ENCODE measurements at regions not wholly inside any gene's neighbourhood (a gene's known extent, or its start where the extent isn't known, plus 50 kb on each side); places are given as distances from the start of the nearest gene placed in this dataset.

DNA sequence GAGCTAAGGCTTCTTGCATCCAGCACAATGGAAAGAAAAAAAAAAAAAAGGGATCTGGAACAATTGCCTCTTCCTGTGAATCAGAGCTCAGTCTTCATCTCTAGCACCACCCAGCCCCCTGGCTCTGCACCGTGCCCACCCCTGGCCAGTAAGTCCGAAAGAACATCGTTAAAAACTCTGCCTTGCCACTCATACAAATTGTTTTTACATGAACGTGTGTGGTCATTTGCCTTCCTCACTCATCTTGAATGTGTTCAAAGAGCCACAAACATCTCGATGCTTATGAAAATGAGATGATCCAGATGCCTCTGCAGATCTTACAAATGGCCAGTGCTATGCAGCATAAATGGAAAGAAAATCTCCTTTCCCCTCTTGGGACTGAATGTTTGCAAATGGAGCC, 400.0 kb upstream of the PPP2R3A start:
- TF ChIP-seq EZH2 (IDR thresholded peaks at IDR 0.05; ENCODE audit: low read length, missing control alignments) = no peak
- TF ChIP-seq, protein P1, sequence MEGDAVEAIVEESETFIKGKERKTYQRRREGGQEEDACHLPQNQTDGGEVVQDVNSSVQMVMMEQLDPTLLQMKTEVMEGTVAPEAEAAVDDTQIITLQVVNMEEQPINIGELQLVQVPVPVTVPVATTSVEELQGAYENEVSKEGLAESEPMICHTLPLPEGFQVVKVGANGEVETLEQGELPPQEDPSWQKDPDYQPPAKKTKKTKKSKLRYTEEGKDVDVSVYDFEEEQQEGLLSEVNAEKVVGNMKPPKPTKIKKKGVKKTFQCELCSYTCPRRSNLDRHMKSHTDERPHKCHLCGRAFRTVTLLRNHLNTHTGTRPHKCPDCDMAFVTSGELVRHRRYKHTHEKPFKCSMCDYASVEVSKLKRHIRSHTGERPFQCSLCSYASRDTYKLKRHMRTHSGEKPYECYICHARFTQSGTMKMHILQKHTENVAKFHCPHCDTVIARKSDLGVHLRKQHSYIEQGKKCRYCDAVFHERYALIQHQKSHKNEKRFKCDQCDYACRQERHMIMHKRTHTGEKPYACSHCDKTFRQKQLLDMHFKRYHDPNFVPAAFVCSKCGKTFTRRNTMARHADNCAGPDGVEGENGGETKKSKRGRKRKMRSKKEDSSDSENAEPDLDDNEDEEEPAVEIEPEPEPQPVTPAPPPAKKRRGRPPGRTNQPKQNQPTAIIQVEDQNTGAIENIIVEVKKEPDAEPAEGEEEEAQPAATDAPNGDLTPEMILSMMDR (conservative IDR thresholded peaks at IDR 0.05 in 1 of 2, IDR thresholded peaks at IDR 0.05 in 1 of 2; ENCODE audit: low read depth in 1 of 2, low read length in 2 of 2) = no peak
- Histone ChIP-seq H2AFZ (ENCODE audit: low read length) (no peak overlapping the region), H3K4me1 (ENCODE audit: control insufficient read depth, extremely low read depth, insufficient read depth, low read length) (no peaks in the 10 kb centered on the region), H3K79me2 (ENCODE audit: control insufficient read depth, insufficient read depth, low read length) (no peaks in the 10 kb centered on the region), H3K4me2 (ENCODE audit: extremely low read depth, insufficient read depth, low read length) (no peak overlapping the region), H3K27me3 (ENCODE audit: control insufficient read depth, insufficient read depth, low read length) (no peaks in the 10 kb centered on the region), H3K27ac (ENCODE audit: insufficient read depth, low read length) (no peak overlapping the region), H4K20me1 (ENCODE audit: control insufficient read depth, extremely low read depth, insufficient read depth, low read length) (no peaks in the 10 kb centered on the region), H3K9me3 (ENCODE audit: control insufficient read depth, insufficient read depth, low read depth, low read length) (no peaks in the 10 kb centered on the region), H3K36me3 (ENCODE audit: control insufficient read depth, insufficient read depth, low read length) (no peaks in the 10 kb centered on the region), H3K4me3 (replicated peaks in 1 of 4; ENCODE audit: control extremely low read depth in 1 of 4, insufficient read depth in 1 of 4, low read depth in 3 of 4, low read length in 4 of 4) (no peak overlapping the region), H3K9ac (ENCODE audit: insufficient read depth, low read length) (no peak overlapping the region)
- no peak for DNase-seq (ENCODE audit: low read depth in 2 of 2)

GRCh38 chr3:135567223-135567622, 398.3 kb upstream of the PPP2R3A start:
- Histone ChIP-seq H3K4me1 (ENCODE audit: control insufficient read depth, extremely low read depth, insufficient read depth, low read length) (no peaks in the 10 kb centered on the region), H3K4me2 (ENCODE audit: extremely low read depth, insufficient read depth, low read length) (no peak overlapping the region), H3K27me3 (ENCODE audit: control insufficient read depth, insufficient read depth, low read length) (no peaks in the 10 kb centered on the region), H3K27ac (ENCODE audit: insufficient read depth, low read length) (no peak overlapping the region), H2AFZ (ENCODE audit: low read length) (no peak overlapping the region), H4K20me1 (ENCODE audit: control insufficient read depth, extremely low read depth, insufficient read depth, low read length) (no peaks in the 10 kb centered on the region), H3K79me2 (ENCODE audit: control insufficient read depth, insufficient read depth, low read length) (no peaks in the 10 kb centered on the region), H3K9ac (ENCODE audit: insufficient read depth, low read length) (no peak overlapping the region), H3K36me3 (ENCODE audit: control insufficient read depth, insufficient read depth, low read length) (no peaks in the 10 kb centered on the region), H3K4me3 (replicated peaks in 1 of 4; ENCODE audit: control extremely low read depth in 1 of 4, insufficient read depth in 1 of 4, low read depth in 3 of 4, low read length in 4 of 4) (no peak overlapping the region), H3K9me3 (ENCODE audit: control insufficient read depth, insufficient read depth, low read depth, low read length) (no peaks in the 10 kb centered on the region)
- TF ChIP-seq, protein P1 (conservative IDR thresholded peaks at IDR 0.05 in 1 of 2, IDR thresholded peaks at IDR 0.05 in 1 of 2; ENCODE audit: low read depth in 1 of 2, low read length in 2 of 2) = no peak
- no peak for TF ChIP-seq EZH2 (IDR thresholded peaks at IDR 0.05; ENCODE audit: low read length, missing control alignments)
- DNase-seq (ENCODE audit: low read depth in 2 of 2) = no peak

DNA sequence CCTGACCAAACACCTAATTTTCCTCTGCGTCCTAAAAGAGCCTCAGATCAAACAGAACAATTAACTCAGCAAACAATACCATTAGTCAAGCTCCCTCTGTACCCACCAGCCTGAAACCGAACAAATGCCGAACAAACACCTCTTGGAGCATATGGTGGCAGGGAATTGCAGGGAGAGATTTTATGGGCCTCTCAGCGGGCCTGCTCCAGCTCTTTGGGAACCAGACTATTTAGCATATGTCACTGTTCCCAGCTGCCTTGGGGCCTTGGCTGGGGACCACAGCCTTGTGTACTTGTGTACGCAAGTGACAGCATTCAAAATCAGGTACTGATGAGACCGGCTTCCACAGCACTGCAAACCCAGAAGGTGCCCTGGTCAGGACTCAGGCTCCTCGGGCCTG, 388.8 kb upstream of the PPP2R3A start:
- Histone ChIP-seq H3K27ac (ENCODE audit: insufficient read depth, low read length) (no peak overlapping the region), H4K20me1 (ENCODE audit: control insufficient read depth, extremely low read depth, insufficient read depth, low read length) (no peaks in the 10 kb centered on the region), H3K9ac (ENCODE audit: insufficient read depth, low read length) (no peak overlapping the region), H3K79me2 (ENCODE audit: control insufficient read depth, insufficient read depth, low read length) (no peaks in the 10 kb centered on the region), H3K4me3 (replicated peaks in 1 of 4; ENCODE audit: control extremely low read depth in 1 of 4, insufficient read depth in 1 of 4, low read depth in 3 of 4, low read length in 4 of 4) (no peak overlapping the region), H2AFZ (ENCODE audit: low read length) (no peak overlapping the region), H3K27me3 (ENCODE audit: control insufficient read depth, insufficient read depth, low read length) (no peaks in the 10 kb centered on the region), H3K9me3 (ENCODE audit: control insufficient read depth, insufficient read depth, low read depth, low read length) (no peaks in the 10 kb centered on the region), H3K36me3 (ENCODE audit: control insufficient read depth, insufficient read depth, low read length) (no peaks in the 10 kb centered on the region), H3K4me2 (ENCODE audit: extremely low read depth, insufficient read depth, low read length) (no peak overlapping the region), H3K4me1 (ENCODE audit: control insufficient read depth, extremely low read depth, insufficient read depth, low read length) (no peaks in the 10 kb centered on the region)
- DNase-seq (ENCODE audit: low read depth in 2 of 2) = no peak
- no peak for TF ChIP-seq EZH2 (IDR thresholded peaks at IDR 0.05; ENCODE audit: low read length, missing control alignments)
- TF ChIP-seq, protein P1 (conservative IDR thresholded peaks at IDR 0.05 in 1 of 2, IDR thresholded peaks at IDR 0.05 in 1 of 2; ENCODE audit: low read depth in 1 of 2, low read length in 2 of 2) = no peak
